ENCODE measurements at regions not wholly inside any gene's neighbourhood (a gene's known extent, or its start where the extent isn't known, plus 50 kb on each side); places are given as distances from the start of the nearest gene placed in this dataset.

DNA sequence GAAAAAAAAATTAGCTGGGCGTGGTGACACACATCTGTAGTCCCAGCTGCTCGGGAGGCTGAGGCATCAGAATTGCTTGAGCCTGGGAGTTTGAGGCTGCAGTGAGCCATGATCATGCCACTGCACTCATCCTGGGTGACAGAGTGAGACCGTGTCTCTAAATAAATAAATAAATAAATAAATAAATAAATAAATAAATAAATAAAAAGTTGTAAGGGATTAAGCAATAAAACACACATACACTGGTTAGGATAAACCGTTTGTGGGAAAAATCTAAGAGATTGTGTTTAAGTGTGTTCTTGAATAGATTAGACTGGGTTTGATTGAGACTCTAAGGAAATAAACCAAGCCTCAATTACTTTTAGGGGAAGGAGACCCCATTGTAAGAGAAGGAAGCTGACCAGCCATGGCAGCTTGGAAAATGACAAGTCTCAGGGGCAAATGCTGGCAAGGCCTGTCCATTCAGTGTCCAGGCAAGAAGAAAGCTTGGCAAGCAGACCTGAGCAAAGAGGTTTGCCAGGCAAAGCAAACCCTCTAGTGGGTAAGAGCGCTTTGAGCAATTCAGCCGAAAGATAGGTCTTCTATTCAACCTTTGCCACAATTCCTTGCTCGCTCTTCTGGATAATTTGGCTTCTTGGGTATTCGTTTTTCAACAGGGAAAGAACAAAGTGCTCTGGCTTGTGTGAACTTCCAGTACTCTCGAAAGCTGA is 106.9 kb upstream of the SERBP1 start:
- intact Hi-C loops (cut with micrococcal nuclease) = no loop called here
- Histone ChIP-seq H3K9ac (ENCODE audit: low read length) (no peak overlapping the region), H3K27ac (ENCODE audit: low read length in 2 of 2) (no peak overlapping the region), H3K9me3 (ENCODE audit: control extremely low read depth in 1 of 3, control insufficient read depth in 2 of 3, insufficient read depth in 1 of 3, low read length in 2 of 3) (no peaks in the 10 kb centered on the region), H3K27me3 (replicated peaks in 1 of 4; ENCODE audit: control extremely low read depth in 1 of 4, control insufficient read depth in 3 of 4, insufficient read depth in 4 of 4, low read length in 3 of 4) (no peaks in the 10 kb centered on the region), H2AFZ (ENCODE audit: insufficient read depth, low read depth, low read length, poor library complexity, severe bottlenecking) (peak overlapping the region; percentile 22), H4K20me1 (ENCODE audit: control insufficient read depth, insufficient read depth, low read length, poor library complexity, severe bottlenecking) (no peaks in the 10 kb centered on the region), H3K79me2 (ENCODE audit: control insufficient read depth, insufficient read depth, low read length) (no peaks in the 10 kb centered on the region), H3K4me3 (ENCODE audit: control extremely low read depth in 1 of 5, extremely low read depth in 1 of 5, insufficient read depth in 1 of 5, low read depth in 2 of 5, low read length in 4 of 5) (no peak overlapping the region), H3K4me2 (replicated peaks; ENCODE audit: low read depth, low read length, poor library complexity, severe bottlenecking) (no peak overlapping the region), H3K36me3 (replicated peaks in 1 of 2; ENCODE audit: control extremely low read depth in 1 of 2, control insufficient read depth in 1 of 2, extremely low read depth in 1 of 2, insufficient read depth in 2 of 2, low read length in 1 of 2) (no peaks in the 10 kb centered on the region), H3K4me1 (ENCODE audit: control insufficient read depth in 2 of 2, insufficient read depth in 2 of 2, low read length in 2 of 2) (no peaks in the 10 kb centered on the region)
- TF ChIP-seq EZH2 (IDR thresholded peaks at IDR 0.05; ENCODE audit: borderline replicate concordance, insufficient read depth, low read depth, low read length, poor library complexity, severe bottlenecking) = no peak
- TF ChIP-seq, protein P1, sequence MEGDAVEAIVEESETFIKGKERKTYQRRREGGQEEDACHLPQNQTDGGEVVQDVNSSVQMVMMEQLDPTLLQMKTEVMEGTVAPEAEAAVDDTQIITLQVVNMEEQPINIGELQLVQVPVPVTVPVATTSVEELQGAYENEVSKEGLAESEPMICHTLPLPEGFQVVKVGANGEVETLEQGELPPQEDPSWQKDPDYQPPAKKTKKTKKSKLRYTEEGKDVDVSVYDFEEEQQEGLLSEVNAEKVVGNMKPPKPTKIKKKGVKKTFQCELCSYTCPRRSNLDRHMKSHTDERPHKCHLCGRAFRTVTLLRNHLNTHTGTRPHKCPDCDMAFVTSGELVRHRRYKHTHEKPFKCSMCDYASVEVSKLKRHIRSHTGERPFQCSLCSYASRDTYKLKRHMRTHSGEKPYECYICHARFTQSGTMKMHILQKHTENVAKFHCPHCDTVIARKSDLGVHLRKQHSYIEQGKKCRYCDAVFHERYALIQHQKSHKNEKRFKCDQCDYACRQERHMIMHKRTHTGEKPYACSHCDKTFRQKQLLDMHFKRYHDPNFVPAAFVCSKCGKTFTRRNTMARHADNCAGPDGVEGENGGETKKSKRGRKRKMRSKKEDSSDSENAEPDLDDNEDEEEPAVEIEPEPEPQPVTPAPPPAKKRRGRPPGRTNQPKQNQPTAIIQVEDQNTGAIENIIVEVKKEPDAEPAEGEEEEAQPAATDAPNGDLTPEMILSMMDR (IDR thresholded peaks at IDR 0.05) = no peak
- WGBS (ENCODE audit: insufficient coverage) = 96% methylated on average over 5 of the region's 9 CpGs
- Mint-ChIP-seq H3K27ac (no peak overlapping the region), H3K4me1 (no peaks in the 10 kb centered on the region), H3K4me3 (no peak overlapping the region), H3K27me3 (peaks cover 9% of the 10 kb centered on the region), H3K9me3 (ENCODE audit: insufficient read depth) (no peaks in the 10 kb centered on the region)
- POLR2A ChIA-PET = no interaction called here
- CTCF ChIA-PET = interaction anchor here (0.7 to 11.1 kb wide), 6 partner anchors 10 to 230 kb away, joined by 3 to 200 read pairs (median 4); no protein-coding TSS in a partner anchor
- ATAC-seq (ENCODE audit: low read depth) (no peak), DNase-seq (no peak)

DNA sequence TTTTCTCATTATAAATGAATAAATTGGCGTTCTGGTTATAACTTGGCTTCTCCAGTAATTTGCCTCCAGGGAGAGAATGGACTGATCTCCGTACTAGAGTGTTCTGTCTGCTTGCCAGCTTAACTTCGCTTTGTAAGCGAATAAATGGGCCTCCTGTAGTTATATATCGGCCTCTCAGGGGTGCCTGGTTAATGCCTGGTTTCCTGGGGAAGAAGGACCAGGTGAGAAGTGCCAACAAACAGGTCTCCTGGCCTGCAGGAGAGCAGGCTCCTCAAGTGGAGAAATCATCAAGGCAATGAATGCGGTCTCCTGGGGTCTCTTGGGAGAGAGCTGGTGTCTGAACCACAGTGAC is 107.4 kb upstream of the SERBP1 start:
- Histone ChIP-seq H3K4me1 (ENCODE audit: control insufficient read depth in 2 of 2, insufficient read depth in 2 of 2, low read length in 2 of 2) (no peaks in the 10 kb centered on the region), H3K27ac (ENCODE audit: low read length in 2 of 2) (no peak overlapping the region), H3K4me2 (replicated peaks; ENCODE audit: low read depth, low read length, poor library complexity, severe bottlenecking) (no peak overlapping the region), H4K20me1 (ENCODE audit: control insufficient read depth, insufficient read depth, low read length, poor library complexity, severe bottlenecking) (no peaks in the 10 kb centered on the region), H3K9ac (ENCODE audit: low read length) (no peak overlapping the region), H3K79me2 (ENCODE audit: control insufficient read depth, insufficient read depth, low read length) (no peaks in the 10 kb centered on the region), H3K4me3 (ENCODE audit: control extremely low read depth in 1 of 5, extremely low read depth in 1 of 5, insufficient read depth in 1 of 5, low read depth in 2 of 5, low read length in 4 of 5) (no peak overlapping the region), H2AFZ (ENCODE audit: insufficient read depth, low read depth, low read length, poor library complexity, severe bottlenecking) (peak overlapping the region; percentile 22), H3K9me3 (ENCODE audit: control extremely low read depth in 1 of 3, control insufficient read depth in 2 of 3, insufficient read depth in 1 of 3, low read length in 2 of 3) (no peaks in the 10 kb centered on the region), H3K36me3 (replicated peaks in 1 of 2; ENCODE audit: control extremely low read depth in 1 of 2, control insufficient read depth in 1 of 2, extremely low read depth in 1 of 2, insufficient read depth in 2 of 2, low read length in 1 of 2) (no peaks in the 10 kb centered on the region), H3K27me3 (replicated peaks in 1 of 4; ENCODE audit: control extremely low read depth in 1 of 4, control insufficient read depth in 3 of 4, insufficient read depth in 4 of 4, low read length in 3 of 4) (no peaks in the 10 kb centered on the region)
- Mint-ChIP-seq H3K4me3 (no peak overlapping the region), H3K9me3 (ENCODE audit: insufficient read depth) (no peaks in the 10 kb centered on the region), H3K27me3 (peaks cover 9% of the 10 kb centered on the region), H3K27ac (no peak overlapping the region), H3K4me1 (no peaks in the 10 kb centered on the region)
- ATAC-seq (ENCODE audit: low read depth) (no peak), DNase-seq (no peak)
- CTCF ChIA-PET = interaction anchor here (0.7 to 11.1 kb wide), 4 partner anchors 9 to 222 kb away, joined by 3 to 200 read pairs (median 4); no protein-coding TSS in a partner anchor
- POLR2A ChIA-PET = no interaction called here
- intact Hi-C loops (cut with micrococcal nuclease) = no loop called here
- no peak for TF ChIP-seq EZH2 (IDR thresholded peaks at IDR 0.05; ENCODE audit: borderline replicate concordance, insufficient read depth, low read depth, low read length, poor library complexity, severe bottlenecking)
- TF ChIP-seq, protein P1 (IDR thresholded peaks at IDR 0.05) = no peak
- WGBS (ENCODE audit: insufficient coverage) = 66% methylated on average over 5 of the region's 6 CpGs
